H1 (cell line): ENCODE measurements at regions not wholly inside any gene's neighbourhood (a gene's known extent, or its start where the extent isn't known, plus 50 kb on each side); places are given as distances from the start of the nearest gene placed in this dataset.

Experiments
- CTCF ChIA-PET: fragments of 300-600 bp; sonication (Branson Sonifier 250); formaldehyde crosslinking; loops from one replicate; lab custom pipeline; 2021; ENCODE audit not compliant: partially characterized antibody; lab: Charles Lee
- POLR2A ChIA-PET: fragments of 300-600 bp; sonication (Branson Sonifier 250); formaldehyde crosslinking; loops from one replicate; lab custom pipeline; 2021; ENCODE audit warnings: inconsistent platforms; ENCODE audit not compliant: partially characterized antibody; lab: Charles Lee
- DNase-seq, 2 experiments: peaks; one replicate each; pipeline versions ENCODE4 v3.0.0 to v3.0.0-alpha.2; 2010 to 2022; ENCODE audit warnings: low spot score in 2 of 2, low read depth in 1 of 2, mixed read lengths in 1 of 2
- FAIRE-seq: peaks from 2 replicates; lab custom pipeline; 2011; peaks lifted over from hg19 to GRCh38; lab: Jason Lieb, UNC
- H2AFZ ChIP-seq: 2 replicates; pipeline ENCODE4 v1.8.1; 2012; ENCODE audit warnings: low read length, inconsistent platforms
- H2AK5ac ChIP-seq: 2 replicates; pipeline ENCODE4 v1.6.1; 2013; ENCODE audit warnings: low read depth, low read length
- H2BK120ac ChIP-seq: replicated peaks from 2 replicates; pipeline ENCODE3; 2013; ENCODE audit warnings: low read depth, low read length, inconsistent platforms
- H2BK12ac ChIP-seq: 2 replicates; pipeline ENCODE4 v1.6.1; 2013; ENCODE audit warnings: low read depth, low read length
- H2BK15ac ChIP-seq: 2 replicates; pipeline ENCODE4 v1.6.1; 2013; ENCODE audit warnings: low read length
- H2BK20ac ChIP-seq: 2 replicates; pipeline ENCODE4 v1.6.1; 2013; ENCODE audit warnings: low read length
- H2BK5ac ChIP-seq: 2 replicates; pipeline ENCODE4 v1.6.1; 2013; ENCODE audit warnings: low read depth, low read length
- H3K14ac ChIP-seq: 2 replicates; pipeline ENCODE4 v1.6.1; 2013; ENCODE audit warnings: inconsistent platforms; ENCODE audit not compliant: insufficient read length
- H3K18ac ChIP-seq: 2 replicates; pipeline ENCODE4 v1.6.1; 2013; ENCODE audit warnings: low read length; ENCODE audit errors: extremely low read depth
- H3K23ac ChIP-seq: 2 replicates; pipeline ENCODE4 v1.6.1; 2013; ENCODE audit warnings: inconsistent platforms; ENCODE audit not compliant: insufficient read length
- H3K23me2 ChIP-seq: 2 replicates; pipeline ENCODE4 v1.6.1; 2013; ENCODE audit warnings: low read depth, low read length
- H3K27ac ChIP-seq: 2 replicates; pipeline ENCODE4 v1.6.1; 2011; ENCODE audit warnings: low read depth, low read length, inconsistent platforms
- H3K27me3 ChIP-seq, 4 experiments: replicated peaks in 1 of 4; 1 replicate in 1 of 4; 2 replicates in 3 of 4; pipeline versions ENCODE4 v1.6.1 to v1.8.1; 2011 to 2013; ENCODE audit warnings: low read length in 3 of 4, mild to moderate bottlenecking in 3 of 4, inconsistent platforms in 2 of 4, mixed read lengths in 2 of 4, moderate library complexity in 1 of 4; ENCODE audit not compliant: control insufficient read depth in 3 of 4, insufficient read depth in 3 of 4; ENCODE audit errors: extremely low read depth in 1 of 4
- H3K36me3 ChIP-seq, 4 experiments: 2 replicates each; pipeline versions ENCODE4 v1.6.1 to v1.8.1; 2011 to 2013; ENCODE audit warnings: mild to moderate bottlenecking in 4 of 4, low read length in 3 of 4, moderate library complexity in 2 of 4, control low read depth in 1 of 4, inconsistent platforms in 1 of 4; ENCODE audit not compliant: insufficient read depth in 4 of 4, control insufficient read depth in 2 of 4
- H3K4ac ChIP-seq: replicated peaks from 2 replicates; pipeline ENCODE3; 2013; ENCODE audit warnings: low read length, low read depth, mixed read lengths, inconsistent platforms; ENCODE audit not compliant: insufficient read length
- H3K4me1 ChIP-seq, 4 experiments: replicated peaks in 1 of 4; 1 replicate in 1 of 4; 2 replicates in 3 of 4; pipeline versions ENCODE4 v1.6.1 to v1.8.1; 2011 to 2013; ENCODE audit warnings: low read length in 3 of 4, inconsistent platforms in 2 of 4, mixed read lengths in 1 of 4; ENCODE audit not compliant: insufficient read depth in 4 of 4, control insufficient read depth in 3 of 4
- H3K4me2 ChIP-seq, 2 experiments: 2 replicates each; pipeline versions ENCODE4 v1.6.1 to v1.8.1; 2011 to 2013; ENCODE audit warnings: low read depth in 2 of 2, low read length in 2 of 2, control low read depth in 1 of 2, inconsistent platforms in 1 of 2, mild to moderate bottlenecking in 1 of 2; ENCODE audit not compliant: insufficient read depth in 1 of 2
- H3K4me3 ChIP-seq, 4 experiments: fragments of 200-600, 300-600 bp in 1 of 4; sonication (generic), shearing (Covaris generic), sonication (Bioruptor Twin) in 1 of 4; 2 replicates each; pipeline versions ENCODE4 v1.5.1 to v1.8.1; 2011 to 2016; ENCODE audit warnings: low read length in 4 of 4, low read depth in 3 of 4, control low read depth in 2 of 4, inconsistent platforms in 2 of 4, mild to moderate bottlenecking in 2 of 4, mixed read lengths in 1 of 4, moderate library complexity in 1 of 4; ENCODE audit not compliant: insufficient read depth in 2 of 4; ENCODE audit errors: extremely low read depth in 1 of 4
- H3K56ac ChIP-seq: replicated peaks from 2 replicates; pipeline ENCODE3; 2013; ENCODE audit warnings: low read depth, mild to moderate bottlenecking, mixed read lengths, low read length, inconsistent platforms; ENCODE audit not compliant: insufficient read length
- H3K79me1 ChIP-seq: 2 replicates; pipeline ENCODE4 v1.6.1; 2013; ENCODE audit warnings: low read depth, low read length, control low read depth
- H3K79me2 ChIP-seq, 2 experiments: 2 replicates each; pipeline versions ENCODE4 v1.6.1 to v1.8.1; 2012 to 2013; ENCODE audit warnings: low read length in 2 of 2, mild to moderate bottlenecking in 2 of 2, inconsistent platforms in 1 of 2; ENCODE audit not compliant: insufficient read depth in 2 of 2, control insufficient read depth in 1 of 2
- H3K9ac ChIP-seq, 4 experiments: replicated peaks in 1 of 4; 1 replicate in 1 of 4; 2 replicates in 3 of 4; pipeline versions ENCODE4 v1.6.1 to v1.8.1; 2011 to 2013; ENCODE audit warnings: low read depth in 3 of 4, low read length in 3 of 4, control low read depth in 2 of 4, mild to moderate bottlenecking in 2 of 4, moderate library complexity in 2 of 4, inconsistent platforms in 1 of 4; ENCODE audit errors: extremely low read depth in 1 of 4
- H3K9me3 ChIP-seq, 2 experiments: 2 replicates each; pipeline versions ENCODE4 v1.6.1 to v1.8.1; 2012 to 2013; ENCODE audit warnings: mild to moderate bottlenecking in 2 of 2, moderate library complexity in 2 of 2, control low read depth in 1 of 2, inconsistent platforms in 1 of 2, low read depth in 1 of 2, low read length in 1 of 2, mixed read lengths in 1 of 2; ENCODE audit not compliant: insufficient read depth in 2 of 2
- H4K20me1 ChIP-seq, 2 experiments: replicated peaks in 1 of 2; 2 replicates each; pipeline versions ENCODE3 to v1.8.1; 2011 to 2013; ENCODE audit warnings: inconsistent platforms in 2 of 2, low read length in 2 of 2, mild to moderate bottlenecking in 1 of 2; ENCODE audit not compliant: insufficient read depth in 2 of 2, control insufficient read depth in 1 of 2
- H4K5ac ChIP-seq: 2 replicates; pipeline ENCODE4 v1.6.1; 2013; ENCODE audit warnings: low read length, low read depth, mixed read lengths, inconsistent platforms; ENCODE audit not compliant: insufficient read length
- H4K8ac ChIP-seq: 2 replicates; pipeline ENCODE4 v1.8.0; 2013; ENCODE audit warnings: mild to moderate bottlenecking, moderate library complexity, low read length, inconsistent platforms; ENCODE audit not compliant: insufficient read depth; ENCODE audit errors: extremely low read depth
- H4K91ac ChIP-seq: replicated peaks from 2 replicates; pipeline ENCODE3; 2013; ENCODE audit warnings: low read length, mixed read lengths, inconsistent platforms; ENCODE audit not compliant: insufficient read length
- CEBPB ChIP-seq: IDR thresholded peaks from 2 replicates; pipeline ENCODE4 v1.6.1; 2012; ENCODE audit warnings: low read depth, low read length
- EGR1 ChIP-seq: IDR thresholded peaks from 2 replicates; pipeline ENCODE4 v1.6.1; 2011; ENCODE audit warnings: low read depth, low read length, borderline replicate concordance
- GABPA ChIP-seq: IDR thresholded peaks from 2 replicates; pipeline ENCODE4 v1.6.1; 2011; ENCODE audit warnings: mild to moderate bottlenecking, low read length, moderate library complexity, borderline replicate concordance; ENCODE audit not compliant: insufficient read depth
- JUND ChIP-seq: IDR thresholded peaks from 2 replicates; pipeline ENCODE4 v1.6.1; 2011; ENCODE audit warnings: mild to moderate bottlenecking, improper control_type of control experiment, low read length
- RAD21 ChIP-seq, 2 experiments: IDR thresholded peaks in 1 of 2; conservative IDR thresholded peaks in 1 of 2; 2 replicates each; pipeline ENCODE4 v1.6.1; 2011; ENCODE audit warnings: low read depth in 2 of 2, low read length in 2 of 2, improper control_type of control experiment in 1 of 2, inconsistent platforms in 1 of 2, mild to moderate bottlenecking in 1 of 2, moderate library complexity in 1 of 2
- RFX5 ChIP-seq: IDR thresholded peaks from 2 replicates; pipeline ENCODE4 v1.6.1; 2011; ENCODE audit warnings: low read depth, low read length, improper control_type of control experiment, borderline replicate concordance
- YY1 ChIP-seq: IDR thresholded peaks from 2 replicates; pipeline ENCODE4 v1.6.1; 2011; ENCODE audit warnings: low read depth, mild to moderate bottlenecking, low read length
- WGBS, 2 experiments: shearing (Covaris generic) in 1 of 2; methylation state at CpG; one replicate each; pipeline versions ENCODE4 v1.1.6 to v1.1.7; 2013 to 2015; ENCODE audit warnings: low lambda C conversion rate in 2 of 2, mixed read lengths in 2 of 2, inconsistent platforms in 1 of 2, low coverage in 1 of 2, missing lambda C conversion rate in 1 of 2; ENCODE audit not compliant: insufficient replicate concordance in 2 of 2, insufficient coverage in 1 of 2, insufficient read length in 1 of 2; ENCODE audit errors: extremely low coverage in 1 of 2, missing lambda C conversion rate in 1 of 2; 5-methylcytosine and 5-hydroxymethylcytosine counted together
- TF ChIP-seq, protein P1 (sequence below): IDR thresholded peaks from 2 replicates; pipeline ENCODE4 v1.6.1; 2011; ENCODE audit warnings: low read depth, mild to moderate bottlenecking, low read length; ENCODE audit not compliant: insufficient read depth
- TF ChIP-seq, protein P2 (sequence below), 3 experiments: IDR thresholded peaks; 1 replicate in 2 of 3; 2 replicates in 1 of 3; pipeline versions ENCODE4 v1.5.1 to v1.6.1; 2011; ENCODE audit warnings: low read length in 3 of 3, mild to moderate bottlenecking in 3 of 3, inconsistent platforms in 2 of 3, low read depth in 1 of 3, moderate library complexity in 1 of 3; ENCODE audit not compliant: insufficient read depth in 1 of 3; ENCODE audit errors: control extremely low read depth in 1 of 3

DNA sequence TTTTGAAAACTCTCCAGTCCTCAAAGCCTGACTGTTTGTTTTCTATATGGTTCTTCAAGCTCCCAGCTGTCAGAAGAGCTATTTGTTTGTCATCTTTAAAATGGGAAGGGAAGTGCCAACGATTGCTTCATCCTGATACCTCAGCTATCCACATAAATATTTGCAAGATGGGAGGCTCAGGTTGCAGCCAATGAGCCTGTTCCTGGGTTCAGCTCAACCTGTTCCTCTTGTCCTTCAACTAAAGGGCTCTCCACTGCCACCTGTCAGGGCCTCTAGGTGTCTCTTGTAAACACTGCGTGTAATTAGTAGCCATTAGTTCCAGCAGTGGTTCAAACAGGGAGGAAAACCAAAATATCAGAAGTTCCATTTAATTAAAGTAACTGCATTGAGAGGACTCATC is 445.1 kb downstream of the AJAP1 start:
- Histone ChIP-seq H3K14ac (no peak overlapping the region), H3K79me1 (no peaks in the 10 kb centered on the region), H2BK20ac (peak overlapping the region; percentile 56; the same call in 1 of the 2 replicates), H3K4me3 (no peak overlapping the region), H2AFZ (no peak overlapping the region), H2BK12ac (no peak overlapping the region), H3K9me3 (peaks cover 0 to 6% of the 10 kb centered on the region in 2 experiments; a peak in 2 of 4 replicates), H3K4me1 (peaks cover 0 to 7% (median 1%) of the 10 kb centered on the region in 4 experiments; a peak in 2 of 7 replicates), H3K4ac (no peak overlapping the region), H2BK15ac (no peak overlapping the region), H3K23ac (no peak overlapping the region), H4K5ac (no peak overlapping the region), H3K79me2 (no peaks in the 10 kb centered on the region), H2BK120ac (no peak overlapping the region), H3K9ac (no peak overlapping the region), H3K36me3 (no peaks in the 10 kb centered on the region; a peak in 1 of 8 replicates), H4K20me1 (no peaks in the 10 kb centered on the region), H3K4me2 (no peak overlapping the region), H3K56ac (no peak overlapping the region), H4K8ac (no peak overlapping the region), H2BK5ac (no peak overlapping the region), H3K18ac (no peak overlapping the region), H3K27me3 (no peaks in the 10 kb centered on the region), H2AK5ac (no peak overlapping the region), H3K23me2 (no peaks in the 10 kb centered on the region), H3K27ac (no peak overlapping the region), H4K91ac (no peak overlapping the region)
- WGBS, 2 experiments, result 56% methylated on average over 2 of the region's 2 CpGs; no CpG with 5 or more reads in 1 of the 2 experiments
- no peak for TF ChIP-seq RFX5
- no peak for TF ChIP-seq EGR1
- TF ChIP-seq GABPA, result no peak
- peak; percentile 86 for TF ChIP-seq CEBPB
- TF ChIP-seq, protein P1, sequence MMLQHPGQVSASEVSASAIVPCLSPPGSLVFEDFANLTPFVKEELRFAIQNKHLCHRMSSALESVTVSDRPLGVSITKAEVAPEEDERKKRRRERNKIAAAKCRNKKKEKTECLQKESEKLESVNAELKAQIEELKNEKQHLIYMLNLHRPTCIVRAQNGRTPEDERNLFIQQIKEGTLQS, result no peak
- TF ChIP-seq JUND, result no peak
- TF ChIP-seq, protein P2, sequence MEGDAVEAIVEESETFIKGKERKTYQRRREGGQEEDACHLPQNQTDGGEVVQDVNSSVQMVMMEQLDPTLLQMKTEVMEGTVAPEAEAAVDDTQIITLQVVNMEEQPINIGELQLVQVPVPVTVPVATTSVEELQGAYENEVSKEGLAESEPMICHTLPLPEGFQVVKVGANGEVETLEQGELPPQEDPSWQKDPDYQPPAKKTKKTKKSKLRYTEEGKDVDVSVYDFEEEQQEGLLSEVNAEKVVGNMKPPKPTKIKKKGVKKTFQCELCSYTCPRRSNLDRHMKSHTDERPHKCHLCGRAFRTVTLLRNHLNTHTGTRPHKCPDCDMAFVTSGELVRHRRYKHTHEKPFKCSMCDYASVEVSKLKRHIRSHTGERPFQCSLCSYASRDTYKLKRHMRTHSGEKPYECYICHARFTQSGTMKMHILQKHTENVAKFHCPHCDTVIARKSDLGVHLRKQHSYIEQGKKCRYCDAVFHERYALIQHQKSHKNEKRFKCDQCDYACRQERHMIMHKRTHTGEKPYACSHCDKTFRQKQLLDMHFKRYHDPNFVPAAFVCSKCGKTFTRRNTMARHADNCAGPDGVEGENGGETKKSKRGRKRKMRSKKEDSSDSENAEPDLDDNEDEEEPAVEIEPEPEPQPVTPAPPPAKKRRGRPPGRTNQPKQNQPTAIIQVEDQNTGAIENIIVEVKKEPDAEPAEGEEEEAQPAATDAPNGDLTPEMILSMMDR (IDR thresholded peaks at IDR 0.05; ENCODE audit: control extremely low read depth in 1 of 3, insufficient read depth in 1 of 3, low read depth in 1 of 3, low read length in 3 of 3), result peak; percentile 2 to 44 (median 35)
- peak; percentile 46 to 58; a peak in 3 of 4 replicates for TF ChIP-seq RAD21 (IDR thresholded peaks at IDR 0.05 in 1 of 2, conservative IDR thresholded peaks at IDR 0.05 in 1 of 2; ENCODE audit: low read depth in 2 of 2, low read length in 2 of 2)
- TF ChIP-seq YY1, result 0 out of 2 replicates have a peak, but pooled peaks have one; percentile 39
- FAIRE-seq (peak; percentile 57), DNase-seq (no peak)
- CTCF ChIA-PET, result interaction anchor here (0.6 to 1.8 kb wide), 14 partner anchors 9 to 443 kb away, joined by 3 to 5 read pairs (median 4); no protein-coding TSS in a partner anchor
- POLR2A ChIA-PET, result no interaction called here
